ENCODE measurements at regions not wholly inside any gene's neighbourhood (a gene's known extent, or its start where the extent isn't known, plus 50 kb on each side); places are given as distances from the start of the nearest gene placed in this dataset.

- TF ChIP-seq CTCF (IDR thresholded peaks at IDR 0.05; ENCODE audit: low read depth, low read length), result no peak
- no peak for TF ChIP-seq EZH2phosphoT487 (IDR thresholded peaks at IDR 0.05; ENCODE audit: low read depth)
These were observed 137.6 kb upstream of the USP24 start for GRCh38 chr1:55352811-55353180.

Measured in OCI-LY3 (cell line).